SK-N-DZ (cell line): ENCODE measurements at regions not wholly inside any gene's neighbourhood (a gene's known extent, or its start where the extent isn't known, plus 50 kb on each side); places are given as distances from the start of the nearest gene placed in this dataset.
A peak's percentile ranks its signal among the peaks of the same experiment; 100 is the strongest.

Experiments used
- DNase-seq: peaks from one replicate; pipeline ENCODE4 v3.0.0-alpha.2; 2015; ENCODE audit warnings: low spot score

DNA sequence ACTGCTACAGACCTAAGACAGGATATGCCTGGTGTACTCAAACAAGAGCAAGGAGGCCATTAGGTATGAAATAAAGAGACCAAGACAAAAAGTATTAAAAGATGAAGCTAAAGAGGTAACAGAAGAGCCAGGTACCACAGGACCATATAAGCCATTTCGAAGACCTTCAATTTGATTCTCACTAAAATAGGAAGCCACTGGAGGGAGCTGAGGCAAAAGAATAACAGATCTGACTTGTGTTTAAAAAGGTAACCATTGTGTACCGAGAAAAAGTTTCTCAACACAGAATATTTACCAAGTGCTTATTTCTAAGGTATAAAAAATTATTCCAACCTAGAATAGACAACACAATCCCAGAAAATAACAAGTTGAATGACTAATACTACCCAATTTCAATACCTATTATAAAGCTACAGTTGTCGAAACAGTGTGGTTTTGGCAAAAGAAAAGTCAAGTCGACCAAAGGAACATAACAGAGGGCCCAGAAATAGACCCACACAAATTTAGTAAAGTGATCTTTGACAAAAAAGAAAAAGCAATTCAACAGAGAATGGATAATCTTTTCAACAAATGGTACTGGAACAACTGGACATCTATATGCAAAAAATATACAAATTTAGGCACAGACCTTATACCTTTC, 125.3 kb upstream of the DST start:
- DNase-seq = no peak

DNA sequence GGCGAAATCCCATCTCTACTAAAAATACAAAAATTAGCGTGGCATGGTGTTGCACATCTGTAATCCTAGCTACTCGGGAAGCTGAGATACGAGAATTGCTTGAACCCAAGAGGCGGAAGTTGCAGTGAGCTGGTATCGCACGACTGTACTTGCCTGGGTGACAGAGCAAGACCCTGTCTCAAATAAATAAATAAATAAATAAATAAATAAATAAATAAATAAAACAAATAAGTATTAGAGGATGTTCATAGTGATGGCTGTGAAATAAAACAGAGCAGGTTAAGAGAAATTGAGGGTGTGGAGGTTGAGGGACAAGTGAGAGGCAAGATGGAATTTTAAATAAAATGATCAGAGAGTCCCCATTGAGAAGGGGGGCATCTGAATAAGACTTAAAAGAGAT, 124.7 kb upstream of the DST start:
- no peak for DNase-seq

DNA sequence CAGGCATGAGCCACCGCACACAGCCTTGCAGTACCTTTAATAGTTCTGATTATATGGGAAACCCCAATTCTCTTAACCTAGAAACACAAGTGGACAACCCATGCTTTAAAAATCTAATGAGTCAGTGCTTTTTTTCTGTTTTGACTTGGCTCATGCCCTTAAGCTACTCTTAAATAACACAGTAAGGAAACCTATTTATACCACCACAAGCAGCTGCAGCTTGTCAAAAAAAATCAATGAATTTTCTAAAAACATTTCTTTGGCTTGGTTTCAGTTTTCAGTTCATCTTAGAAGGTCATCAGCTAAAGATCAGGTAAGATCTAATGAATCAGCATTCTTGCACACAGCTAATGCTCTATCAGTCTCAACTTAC, 124.1 kb upstream of the DST start:
- no peak for DNase-seq

- no peak for DNase-seq
Measured at GRCh38 chr6:56766139-56766805, 123.6 kb upstream of the DST start.

GRCh38 chr6:56765494-56765893, 122.8 kb upstream of the DST start:
- DNase-seq = peak; percentile 84

DNA sequence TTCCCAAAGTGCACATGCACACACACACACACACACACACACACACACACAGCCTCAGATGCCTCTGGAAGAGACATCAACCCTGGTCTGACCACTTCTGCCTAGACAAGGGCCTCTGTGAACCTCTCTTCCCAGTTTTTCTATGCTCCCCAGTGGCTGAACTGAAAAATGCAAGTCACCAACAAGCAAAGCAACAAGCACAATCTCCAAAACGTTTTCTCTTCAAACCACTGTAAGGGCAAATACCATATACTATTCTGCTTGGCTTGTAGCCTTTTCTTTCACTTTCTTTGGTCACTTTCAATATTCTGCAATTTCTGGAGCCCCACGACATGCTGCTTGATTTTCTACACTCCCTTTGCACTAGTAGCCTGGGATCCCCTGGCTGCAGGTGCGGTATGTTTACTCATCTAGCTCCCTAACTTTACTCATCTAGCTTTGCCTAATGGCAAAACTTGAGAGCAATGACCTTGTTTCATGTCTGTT, 121.4 kb upstream of the DST start:
- DNase-seq = peak; percentile 52

DNA sequence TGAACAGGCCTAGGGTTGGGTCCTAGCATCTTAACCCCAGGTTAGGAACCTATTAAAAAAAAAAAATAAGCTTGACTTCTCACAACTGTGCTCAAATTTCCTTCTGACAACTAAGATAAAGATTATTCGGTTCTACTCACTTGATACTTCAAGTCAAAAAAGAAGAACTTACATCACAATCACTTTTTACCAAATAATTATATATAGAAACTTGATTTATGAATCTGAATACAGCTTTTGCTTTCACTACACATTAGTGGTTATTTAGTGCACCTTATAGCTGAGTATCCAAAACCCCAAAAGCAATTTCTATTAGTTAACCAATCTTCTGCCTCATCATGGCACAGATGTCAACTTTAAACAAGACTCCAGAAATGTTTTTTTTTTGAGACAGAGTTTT, 119.0 kb upstream of the DST start:
- no peak for DNase-seq

DNA sequence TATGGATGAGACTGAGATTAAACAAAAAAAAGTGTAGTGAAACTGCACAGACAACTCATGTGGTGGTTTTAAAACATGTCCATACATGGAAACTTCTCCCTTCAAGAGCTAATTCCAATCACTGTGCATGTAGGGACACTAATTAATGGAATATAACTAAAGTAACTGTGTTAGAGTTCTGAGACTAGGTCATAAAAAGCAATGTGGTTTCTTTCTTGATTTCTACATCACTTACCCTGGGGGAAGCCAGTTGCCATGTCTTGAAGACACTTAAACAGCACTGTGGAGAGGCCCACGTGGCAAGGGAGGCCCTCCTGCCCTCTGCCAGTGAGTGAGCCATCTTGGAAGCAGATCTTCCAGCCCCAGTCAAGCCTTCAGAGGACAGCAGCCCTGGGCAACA, 118.2 kb upstream of the DST start:
- DNase-seq = peak; percentile 66

DNA sequence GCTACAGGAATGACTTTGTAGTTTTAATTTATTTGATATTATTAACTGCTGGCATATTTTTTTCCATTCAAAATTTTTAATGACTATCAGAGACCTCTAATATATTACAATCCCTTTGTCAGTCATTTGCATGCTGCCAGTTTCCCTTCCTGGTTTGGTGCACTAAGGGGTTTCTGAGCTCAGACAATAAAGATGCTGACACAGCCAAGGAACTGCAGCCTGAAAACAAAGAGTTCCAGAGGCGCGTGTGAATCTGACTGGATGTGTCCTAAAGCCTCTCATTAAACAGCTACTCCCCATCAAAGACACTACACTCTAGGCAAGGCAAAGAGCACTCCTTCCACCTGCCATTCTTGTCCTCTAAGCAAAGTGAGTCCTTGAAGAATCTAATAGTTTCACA, 116.8 kb upstream of the DST start:
- no peak for DNase-seq

DNA sequence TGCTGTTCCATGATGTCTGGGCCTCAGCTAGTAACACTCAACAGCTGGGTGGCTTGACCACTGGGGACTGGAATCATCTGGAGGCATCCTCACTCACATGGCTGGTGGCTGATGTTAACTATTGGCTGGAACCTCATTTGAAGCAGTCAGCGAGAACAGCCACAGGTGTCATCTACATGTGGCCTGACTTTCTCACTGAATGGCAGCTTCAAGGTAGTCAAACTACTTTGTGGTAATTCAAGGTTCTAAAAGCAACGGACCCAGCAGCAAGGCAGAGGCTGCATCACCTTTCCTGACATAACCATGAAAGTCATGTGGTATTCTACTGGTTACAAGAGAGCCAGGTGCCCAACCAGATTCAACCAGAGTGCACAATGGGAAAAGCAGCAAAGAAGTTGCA, 115.9 kb upstream of the DST start:
- DNase-seq = no peak

GRCh38 chr6:56758120-56758519, 115.4 kb upstream of the DST start:
- no peak for DNase-seq

- DNase-seq = peak; percentile 16
Measured at GRCh38 chr6:56757588-56757984, 114.9 kb upstream of the DST start.

DNA sequence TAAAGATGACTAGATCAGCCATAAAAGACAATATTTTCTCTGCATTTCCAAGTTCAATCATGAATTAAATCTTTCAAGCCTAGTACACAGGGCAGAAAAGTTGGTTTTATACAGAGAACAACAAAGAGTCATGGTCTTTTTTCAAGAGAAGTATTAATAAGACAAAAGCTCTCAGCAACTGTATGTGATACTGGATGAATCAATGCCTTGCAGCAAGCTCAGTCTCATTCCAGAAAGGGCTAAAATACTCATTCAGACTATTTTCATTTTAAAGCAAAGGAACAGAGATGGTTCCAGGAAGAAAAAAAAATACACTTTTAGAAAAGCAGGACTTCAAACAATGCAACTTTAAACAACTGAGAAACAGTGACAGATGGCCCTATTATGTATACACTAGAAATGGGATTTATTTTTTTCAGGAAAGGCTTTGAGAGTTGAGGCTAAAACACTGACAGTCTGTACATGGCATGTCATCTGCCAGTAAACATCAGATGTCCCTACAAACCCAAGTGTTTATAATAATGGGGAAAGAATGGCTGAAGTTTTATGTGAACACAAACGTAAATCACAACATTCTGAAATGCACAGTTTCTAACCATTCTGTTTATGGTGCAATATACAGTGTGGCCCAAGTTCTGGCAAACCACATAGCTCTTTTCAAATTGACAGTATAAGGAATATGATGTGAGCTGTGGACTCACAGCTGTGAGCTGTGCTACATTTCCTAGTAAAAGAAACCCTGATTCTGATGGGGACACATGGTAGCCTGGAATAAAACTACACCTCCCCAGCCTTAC, 114.3 kb upstream of the DST start:
- no peak for DNase-seq

DNA sequence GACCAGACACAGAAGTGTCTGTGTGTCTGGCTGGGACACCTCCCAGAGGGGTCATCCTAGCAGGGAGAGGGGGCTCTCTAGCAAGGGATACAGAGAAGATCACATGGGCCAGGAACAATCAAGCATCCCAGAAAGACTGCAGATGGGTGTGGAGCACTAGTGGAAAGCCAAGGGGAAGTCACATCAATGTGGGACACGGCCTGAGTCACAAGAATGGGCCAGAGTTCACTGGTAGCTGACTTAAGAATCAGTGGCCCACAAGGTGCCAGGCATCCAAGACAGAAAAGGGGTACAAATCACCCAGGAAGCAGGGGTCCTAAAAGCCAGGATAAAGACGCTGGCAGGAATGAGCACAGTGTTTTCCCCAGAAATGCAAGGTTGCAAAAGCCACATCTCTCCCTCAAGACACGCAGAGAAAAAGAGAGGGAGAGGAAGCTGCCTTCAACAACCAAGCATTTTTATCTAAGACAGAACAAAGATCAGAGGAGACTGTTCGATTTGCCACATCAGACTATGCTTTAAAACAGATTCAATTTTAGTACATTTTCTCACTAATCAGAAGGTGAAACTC, 113.6 kb upstream of the DST start:
- DNase-seq = no peak

DNA sequence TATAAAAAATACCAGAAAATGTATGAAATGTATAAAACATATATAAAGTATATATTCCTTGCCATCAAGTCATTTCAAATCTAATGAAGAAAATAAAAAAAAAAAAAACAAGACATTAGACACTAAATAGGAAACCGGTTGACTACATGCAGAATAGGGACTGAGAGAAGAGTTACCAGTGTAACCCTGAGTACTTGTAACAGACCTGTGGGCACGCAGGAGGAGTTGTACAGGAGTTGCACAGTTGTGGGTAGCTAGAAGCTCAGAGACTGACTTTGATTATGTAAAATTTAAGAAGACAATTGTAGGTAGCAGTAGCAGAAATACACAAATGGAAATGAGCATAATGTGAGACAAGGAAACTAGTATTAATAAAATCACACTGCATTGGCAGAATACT, 112.4 kb upstream of the DST start:
- no peak for DNase-seq

- no peak for DNase-seq
Measured at GRCh38 chr6:56753811-56754210, 111.1 kb upstream of the DST start.

- DNase-seq = no peak
Measured at GRCh38 chr6:56752534-56752933, 109.8 kb upstream of the DST start.

GRCh38 chr6:56752009-56752408, 109.3 kb upstream of the DST start:
- no peak for DNase-seq

GRCh38 chr6:56751604-56752003, 108.9 kb upstream of the DST start:
- no peak for DNase-seq

DNA sequence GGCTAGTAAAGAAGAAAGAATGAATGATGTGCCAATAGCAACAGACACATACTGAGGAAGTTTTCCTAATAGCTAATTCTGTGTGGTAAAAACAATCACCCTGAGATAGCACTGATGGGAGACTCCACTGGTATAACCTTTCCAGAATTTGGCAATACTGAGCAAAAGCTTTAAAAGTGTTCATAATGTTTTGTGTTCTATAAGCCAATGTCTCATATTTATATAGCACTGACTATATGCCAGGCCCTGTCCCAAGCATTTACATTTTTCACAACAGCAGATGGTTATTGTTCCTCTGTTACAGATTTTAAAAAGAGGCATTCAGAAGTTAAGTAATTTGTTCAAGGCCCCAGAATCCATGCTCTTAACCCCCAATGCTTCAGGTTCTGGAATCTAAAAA, 108.0 kb upstream of the DST start:
- DNase-seq = no peak

- no peak for DNase-seq
Measured at GRCh38 chr6:56749632-56750151, 107.0 kb upstream of the DST start.
